Mesodermal cell (in vitro differentiated cells): ENCODE measurements at regions not wholly inside any gene's neighbourhood (a gene's known extent, or its start where the extent isn't known, plus 50 kb on each side); places are given as distances from the start of the nearest gene placed in this dataset.

ENCODE experiments used
- H3K27ac ChIP-seq: 2 replicates; pipeline ENCODE4 v1.7.0; 2013; ENCODE audit warnings: mild to moderate bottlenecking, low read depth, low read length, moderate library complexity; ENCODE audit not compliant: severe bottlenecking
- H3K36me3 ChIP-seq: 2 replicates; pipeline ENCODE4 v1.7.1; 2013; ENCODE audit warnings: mild to moderate bottlenecking, low read length, moderate library complexity; ENCODE audit not compliant: control insufficient read depth, insufficient read depth
- H3K4me1 ChIP-seq: one replicate; pipeline ENCODE4 v1.7.1; 2013; ENCODE audit warnings: mild to moderate bottlenecking, low read length; ENCODE audit not compliant: insufficient read depth, control insufficient read depth, poor library complexity, severe bottlenecking
- H3K4me3 ChIP-seq: 2 replicates; pipeline ENCODE4 v1.7.0; 2013; ENCODE audit warnings: low read length, control low read depth, mild to moderate bottlenecking; ENCODE audit not compliant: insufficient read depth, poor library complexity, severe bottlenecking; ENCODE audit errors: extremely low read depth
- H3K9me3 ChIP-seq: 2 replicates; pipeline ENCODE4 v1.7.1; 2013; ENCODE audit warnings: mild to moderate bottlenecking, low read length, moderate library complexity; ENCODE audit not compliant: control insufficient read depth
- WGBS, 2 experiments: methylation state at CpG; one replicate each; pipeline ENCODE4 v1.1.5; 2013; ENCODE audit warnings: missing lambda C conversion rate in 2 of 2; ENCODE audit not compliant: insufficient coverage in 2 of 2; 5-methylcytosine and 5-hydroxymethylcytosine counted together

- peaks cover 30% of the 10 kb centered on the region for H3K4me1 ChIP-seq
- H3K36me3 ChIP-seq, result peaks cover 3% of the 10 kb centered on the region
- no peaks in the 10 kb centered on the region for H3K9me3 ChIP-seq
- WGBS, 2 experiments, result 0% methylated on average over 60 to 91 of the region's 110 CpGs
- no peak overlapping the region for H3K27ac ChIP-seq
- peak overlapping the region; percentile 61 for H3K4me3 ChIP-seq
These were observed 221.6 kb upstream of the MKLN1 start for GRCh38 chr7:131105799-131106680.

- 0% methylated on average over 11 to 16 of the region's 32 CpGs for whole genome bisulfite sequencing, 2 experiments
- Histone ChIP-seq H3K4me3 (peak overlapping the region; percentile 61), H3K4me1 (peaks cover 36% of the 10 kb centered on the region), H3K36me3 (peaks cover 3% of the 10 kb centered on the region), H3K9me3 (no peaks in the 10 kb centered on the region), H3K27ac (no peak overlapping the region)
These were observed 220.9 kb upstream of the MKLN1 start for GRCh38 chr7:131106681-131107336.

- Histone ChIP-seq H3K4me3 (peak overlapping the region; percentile 61), H3K4me1 (peaks cover 36% of the 10 kb centered on the region), H3K27ac (peak overlapping the region; percentile 29), H3K9me3 (no peaks in the 10 kb centered on the region), H3K36me3 (peaks cover 3% of the 10 kb centered on the region)
- 0 to 1% methylated on average over 46 to 48 of the region's 63 CpGs for WGBS, 2 experiments
These were observed 220.1 kb upstream of the MKLN1 start for GRCh38 chr7:131107337-131108211.

- 3 to 8% methylated on average over 22 to 25 of the region's 30 CpGs for WGBS, 2 experiments
- peaks cover 36% of the 10 kb centered on the region for H3K4me1 ChIP-seq
- H3K36me3 ChIP-seq, result peaks cover 3% of the 10 kb centered on the region
- peak overlapping the region; percentile 61 for H3K4me3 ChIP-seq
- no peak overlapping the region for H3K27ac ChIP-seq
- no peaks in the 10 kb centered on the region for H3K9me3 ChIP-seq
These were observed 219.3 kb upstream of the MKLN1 start for GRCh38 chr7:131108212-131108940.

GRCh38 chr7:131109011-131109758 is 218.5 kb upstream of the MKLN1 start:
- Histone ChIP-seq H3K9me3 (no peaks in the 10 kb centered on the region), H3K4me3 (peak overlapping the region; percentile 46), H3K36me3 (peaks cover 3% of the 10 kb centered on the region), H3K4me1 (peaks cover 32% of the 10 kb centered on the region), H3K27ac (peak overlapping the region; percentile 72)
- 33 to 54% methylated on average over 2 to 4 of the region's 6 CpGs for WGBS, 2 experiments

- peak overlapping the region; percentile 72 for H3K27ac ChIP-seq
- H3K9me3 ChIP-seq, result no peaks in the 10 kb centered on the region
- H3K36me3 ChIP-seq, result peaks cover under 1% of the 10 kb centered on the region
- H3K4me1 ChIP-seq, result peaks cover 26% of the 10 kb centered on the region
- H3K4me3 ChIP-seq, result peak overlapping the region; percentile 46
- WGBS, 2 experiments, result 1 to 2% methylated on average over 7 to 25 of the region's 37 CpGs
These were observed 217.8 kb upstream of the MKLN1 start for GRCh38 chr7:131109759-131110296.

- no peaks in the 10 kb centered on the region for H3K9me3 ChIP-seq
- no peaks in the 10 kb centered on the region for H3K36me3 ChIP-seq
- peaks cover 20% of the 10 kb centered on the region for H3K4me1 ChIP-seq
- no peak overlapping the region for H3K27ac ChIP-seq
- peak overlapping the region; percentile 46 for H3K4me3 ChIP-seq
- WGBS, 2 experiments, result 11 to 26% methylated on average over 8 to 10 of the region's 12 CpGs
These were observed 217.2 kb upstream of the MKLN1 start for GRCh38 chr7:131110297-131111080.

- 40 to 87% methylated on average over 2 to 4 of the region's 6 CpGs for WGBS, 2 experiments
- no peaks in the 10 kb centered on the region for H3K36me3 ChIP-seq
- no peaks in the 10 kb centered on the region for H3K9me3 ChIP-seq
- no peak overlapping the region for H3K27ac ChIP-seq
- H3K4me3 ChIP-seq, result no peak overlapping the region
- H3K4me1 ChIP-seq, result peaks cover 20% of the 10 kb centered on the region
These were observed 216.5 kb upstream of the MKLN1 start for GRCh38 chr7:131111081-131111576.

- H3K36me3 ChIP-seq, result no peaks in the 10 kb centered on the region
- 100% methylated on average over 2 of the region's 3 CpGs; no CpG with 5 or more reads in 1 of the 2 experiments for WGBS, 2 experiments
- H3K27ac ChIP-seq, result no peak overlapping the region
- no peak overlapping the region for H3K4me3 ChIP-seq
- peaks cover 20% of the 10 kb centered on the region for H3K4me1 ChIP-seq
- no peaks in the 10 kb centered on the region for H3K9me3 ChIP-seq
These were observed 215.9 kb upstream of the MKLN1 start for GRCh38 chr7:131111792-131112191.
